HuH-7.5 (cell line): ENCODE measurements at regions not wholly inside any gene's neighbourhood (a gene's known extent, or its start where the extent isn't known, plus 50 kb on each side); places are given as distances from the start of the nearest gene placed in this dataset.
A peak's percentile ranks its signal among the peaks of the same experiment; 100 is the strongest.

ENCODE experiments used
- DNase-seq: peaks from one replicate; pipeline ENCODE4 v3.0.0; 2011; ENCODE audit warnings: low spot score

DNA sequence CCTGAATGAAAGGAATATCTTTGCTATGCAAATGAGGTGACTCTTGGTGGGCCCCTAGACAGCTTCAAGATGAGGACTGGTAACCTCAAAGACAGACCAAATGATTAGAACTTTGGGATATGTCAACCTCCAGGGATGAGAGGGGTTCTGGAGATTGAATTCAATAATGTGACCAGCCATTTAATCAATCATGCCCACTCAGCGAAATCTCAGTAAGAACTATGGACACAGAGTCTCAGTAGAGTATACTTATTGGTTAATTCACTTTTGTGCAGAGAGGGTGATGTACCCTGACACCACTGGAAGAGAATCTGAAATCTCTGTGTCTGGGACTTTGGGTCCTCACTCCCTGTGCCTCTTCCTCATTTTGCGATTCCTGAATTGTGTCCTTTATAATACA, 662.8 kb downstream of the OLFM4 start:
- DNase-seq, result no peak

DNA sequence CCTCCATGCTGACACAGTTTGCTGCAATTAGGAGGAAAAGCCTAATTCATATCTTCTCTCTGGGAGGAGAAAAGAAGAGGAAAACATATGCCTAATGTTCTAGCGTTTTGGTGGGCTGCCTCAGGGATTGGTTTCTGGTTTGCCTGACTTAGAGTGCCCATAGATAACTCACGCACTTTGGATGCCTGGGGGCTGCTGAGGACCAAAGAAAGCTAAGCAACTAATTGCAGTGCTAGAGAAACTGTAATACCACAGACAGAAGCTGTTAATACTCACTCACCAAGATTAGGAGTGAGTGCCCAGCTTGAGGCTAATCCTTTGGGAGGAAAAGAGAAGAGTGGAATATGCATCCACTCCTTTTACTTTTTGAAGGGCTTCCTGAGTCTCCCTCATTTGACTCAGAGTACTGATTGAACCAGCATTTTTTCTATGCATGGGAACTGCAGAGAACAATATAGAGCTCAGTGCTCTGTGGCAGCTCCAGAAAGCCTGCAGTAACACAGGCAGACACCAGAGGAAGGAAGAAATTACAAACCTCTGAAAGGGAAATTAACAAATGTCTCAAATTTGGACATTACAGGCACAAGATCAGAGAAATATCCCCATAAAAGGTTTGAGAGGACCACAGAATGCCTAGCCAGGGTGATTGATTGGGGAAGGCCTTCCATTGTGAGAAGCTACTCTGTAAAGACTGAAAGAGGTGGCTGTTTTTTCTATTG, 666.4 kb downstream of the OLFM4 start:
- no peak for DNase-seq

DNA sequence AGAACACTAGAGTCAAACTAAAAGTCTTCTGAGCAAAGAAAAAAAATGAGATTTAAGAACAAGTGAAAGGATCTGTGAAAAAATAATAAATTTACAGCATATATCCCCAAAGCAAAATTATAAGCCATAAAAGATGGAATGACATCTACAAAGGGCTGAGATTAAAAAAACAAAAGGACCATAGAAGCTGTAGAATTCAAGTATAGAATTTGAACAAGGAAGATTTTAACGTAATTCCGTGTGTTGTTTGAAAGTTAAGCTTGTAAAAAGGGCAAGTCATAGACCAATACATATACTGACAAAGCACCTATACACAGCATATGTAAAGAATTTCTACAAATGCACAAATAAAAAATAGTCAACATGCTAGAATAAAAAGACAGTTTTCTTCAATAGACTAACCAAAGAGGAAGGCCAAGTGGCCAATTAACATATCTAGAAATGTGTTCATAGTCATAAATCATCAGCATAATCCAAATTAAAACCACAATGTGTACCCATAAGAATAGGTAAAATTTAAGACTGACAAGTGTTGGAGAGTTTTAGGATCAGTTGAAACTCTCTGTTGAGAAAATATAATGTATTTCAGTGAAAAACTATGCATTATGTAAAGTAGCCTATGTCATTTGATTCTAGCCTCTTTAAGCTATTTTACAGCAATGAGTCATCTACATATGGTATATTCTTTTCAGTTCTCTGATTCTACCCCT, 674.9 kb downstream of the OLFM4 start:
- no peak for DNase-seq

DNA sequence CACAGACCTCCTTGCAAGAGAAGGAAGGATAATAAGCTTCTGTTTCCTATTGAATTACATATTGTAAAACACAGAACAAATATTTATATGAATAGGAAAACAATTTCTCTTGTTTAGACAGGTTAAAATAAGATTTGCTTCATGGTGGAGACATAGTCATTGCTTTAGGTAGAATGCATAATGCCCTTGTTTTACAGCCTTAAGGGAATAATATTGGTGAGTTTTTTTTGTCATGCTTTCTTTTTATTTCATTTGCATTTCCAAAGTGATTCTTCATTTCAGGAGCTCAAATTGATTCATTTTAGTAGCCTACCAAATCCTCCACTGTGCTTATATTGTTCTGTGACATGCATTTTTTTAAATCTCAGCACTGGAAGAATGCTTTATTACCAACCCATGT, 690.7 kb downstream of the OLFM4 start:
- no peak for DNase-seq

DNA sequence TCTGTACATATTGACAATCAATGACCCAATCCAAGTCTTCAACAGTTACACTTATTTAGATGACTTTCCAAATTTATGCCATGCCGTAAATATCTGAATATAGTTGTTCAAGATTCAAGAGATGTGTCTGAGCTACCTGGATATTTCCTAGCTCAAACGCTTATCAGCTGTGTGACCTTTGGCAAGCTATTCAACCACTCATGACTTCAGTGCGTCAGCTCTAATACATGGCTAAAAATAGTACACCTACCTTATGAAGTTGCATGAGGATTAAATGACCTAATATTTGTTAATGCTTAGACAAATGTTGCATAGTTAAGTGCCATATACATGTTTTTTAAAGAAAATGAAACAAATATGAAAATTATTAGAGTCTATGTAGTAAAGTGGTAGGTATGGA, 704.1 kb downstream of the OLFM4 start:
- DNase-seq, result no peak

DNA sequence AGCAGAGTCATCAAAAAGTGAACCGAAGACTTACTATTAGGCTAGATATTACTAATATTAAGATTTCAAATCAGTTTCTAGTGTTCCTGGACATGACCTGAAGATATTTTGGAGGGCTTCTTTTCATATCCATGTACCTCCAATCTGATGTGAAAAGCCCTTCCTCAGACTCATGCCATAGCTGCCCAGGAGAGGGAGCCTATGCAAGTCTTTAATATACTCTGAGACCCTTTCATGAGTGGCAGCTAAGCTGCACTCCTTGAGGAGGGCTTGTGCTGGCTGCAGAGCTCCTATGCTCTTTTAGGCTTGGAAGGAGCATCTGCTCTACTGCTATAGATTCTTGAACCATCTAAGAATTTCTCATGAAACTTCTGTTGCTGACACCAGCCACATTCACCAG, 715.3 kb downstream of the OLFM4 start:
- no peak for DNase-seq

DNA sequence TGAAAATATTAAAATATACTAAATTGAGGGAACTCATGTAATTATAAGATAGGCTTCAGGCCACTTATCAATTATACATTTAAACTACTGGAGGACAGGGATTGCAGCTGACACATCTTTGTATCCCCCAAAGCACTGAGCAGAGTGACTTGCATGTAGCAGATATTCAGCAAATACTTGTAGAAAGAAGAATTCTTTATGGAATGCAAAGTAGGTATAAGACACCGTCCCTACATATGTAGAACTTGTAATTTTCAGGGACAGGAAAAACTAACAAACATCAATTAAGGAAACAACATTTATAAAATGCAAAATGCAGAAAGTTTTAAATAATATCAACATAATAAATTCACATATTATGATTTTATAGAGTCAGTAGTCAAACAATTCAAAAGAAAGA, 719.2 kb downstream of the OLFM4 start:
- DNase-seq, result no peak

DNA sequence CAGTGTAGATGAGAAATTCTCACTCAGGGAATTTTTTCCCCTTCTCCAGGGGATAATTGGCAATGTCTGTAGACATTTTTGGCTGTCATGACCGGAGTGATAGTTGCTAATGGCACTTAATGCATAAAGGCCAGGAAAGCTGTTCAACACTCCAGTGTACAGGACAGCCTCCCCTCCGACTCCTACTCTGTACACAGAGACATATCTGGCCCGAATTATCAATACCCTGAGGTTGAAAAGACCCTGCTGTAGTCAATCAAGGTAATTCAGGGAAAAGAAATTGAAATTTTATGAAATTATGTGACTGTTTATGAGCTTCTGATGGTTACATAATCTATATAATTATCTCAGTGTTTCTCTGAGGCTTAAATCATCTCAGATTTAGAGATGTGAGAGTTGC, 720.7 kb downstream of the OLFM4 start:
- no peak for DNase-seq

DNA sequence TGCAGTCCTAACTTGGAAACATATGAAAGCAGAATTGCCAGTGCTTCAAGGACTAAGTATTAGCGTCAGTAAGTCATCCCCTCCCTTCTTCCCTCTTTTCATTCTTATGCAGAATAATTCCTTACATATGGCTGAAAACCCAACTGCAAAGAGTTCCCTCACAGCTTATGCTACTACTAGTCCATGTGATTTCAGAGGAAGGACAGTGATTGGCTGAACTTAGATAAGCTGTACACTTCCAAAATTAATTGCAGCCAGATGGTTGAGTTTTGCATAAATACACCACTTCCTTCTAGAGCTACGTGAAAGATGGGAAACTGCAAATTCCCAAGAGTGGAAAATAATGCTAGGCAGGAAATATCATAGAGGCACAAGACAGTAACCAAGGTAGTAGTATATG, 730.4 kb downstream of the OLFM4 start:
- DNase-seq, result no peak

DNA sequence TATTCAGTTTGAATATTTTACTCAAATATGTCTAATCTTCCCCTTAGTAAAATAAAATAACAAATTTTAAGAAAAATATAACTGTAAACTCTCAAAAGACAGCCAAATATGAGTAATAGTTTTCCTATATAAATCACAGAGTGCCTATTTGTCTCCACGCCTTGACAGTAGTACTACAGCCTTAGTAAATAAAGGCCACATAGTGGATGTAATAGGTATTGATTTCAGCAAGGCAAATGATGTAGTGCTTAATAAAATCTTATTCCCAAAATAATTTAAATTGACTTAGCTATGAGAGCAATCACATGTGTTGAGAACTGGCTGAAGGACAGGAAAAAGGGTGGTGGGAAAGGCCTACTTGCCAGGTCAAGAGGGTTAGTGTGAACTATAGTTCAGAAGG, 747.2 kb downstream of the OLFM4 start:
- DNase-seq, result no peak

DNA sequence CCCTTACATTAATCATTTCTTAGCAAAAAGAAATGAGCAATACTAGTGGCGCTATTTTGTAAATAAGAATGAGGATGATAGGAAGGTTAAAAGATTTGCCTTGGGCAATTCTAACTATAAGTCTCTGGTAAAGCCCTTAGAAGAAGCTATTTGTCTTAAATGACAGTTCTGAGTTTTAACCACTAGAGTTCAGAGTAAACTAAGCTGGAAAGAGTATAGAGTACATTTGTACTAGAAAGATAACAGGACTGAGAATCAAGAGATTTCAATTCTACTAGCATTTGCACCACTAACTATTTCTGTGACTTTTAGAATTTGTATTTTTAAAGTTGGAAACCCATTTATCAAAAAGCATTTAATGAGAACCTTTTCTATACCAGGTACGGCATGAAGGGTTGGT, 750.3 kb downstream of the OLFM4 start:
- no peak for DNase-seq

DNA sequence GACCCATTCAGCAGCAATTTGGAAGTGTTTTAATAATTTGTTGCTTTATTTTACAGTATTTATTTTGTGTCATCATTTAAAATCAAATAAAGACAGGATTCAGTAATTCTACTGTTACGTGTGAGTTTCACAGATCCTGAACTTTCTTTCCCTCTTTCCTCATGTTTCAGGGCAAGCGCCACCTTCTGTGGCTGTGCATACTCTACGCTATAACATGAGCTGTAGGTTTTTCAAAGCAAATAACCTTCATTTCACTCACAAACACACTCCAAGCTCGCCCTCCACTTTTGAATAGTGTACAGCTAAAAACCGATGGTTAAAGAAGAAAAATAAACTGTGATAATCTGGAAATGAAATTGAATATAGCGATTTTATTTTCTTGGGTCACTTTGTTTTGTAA, 753.3 kb downstream of the OLFM4 start:
- no peak for DNase-seq

DNA sequence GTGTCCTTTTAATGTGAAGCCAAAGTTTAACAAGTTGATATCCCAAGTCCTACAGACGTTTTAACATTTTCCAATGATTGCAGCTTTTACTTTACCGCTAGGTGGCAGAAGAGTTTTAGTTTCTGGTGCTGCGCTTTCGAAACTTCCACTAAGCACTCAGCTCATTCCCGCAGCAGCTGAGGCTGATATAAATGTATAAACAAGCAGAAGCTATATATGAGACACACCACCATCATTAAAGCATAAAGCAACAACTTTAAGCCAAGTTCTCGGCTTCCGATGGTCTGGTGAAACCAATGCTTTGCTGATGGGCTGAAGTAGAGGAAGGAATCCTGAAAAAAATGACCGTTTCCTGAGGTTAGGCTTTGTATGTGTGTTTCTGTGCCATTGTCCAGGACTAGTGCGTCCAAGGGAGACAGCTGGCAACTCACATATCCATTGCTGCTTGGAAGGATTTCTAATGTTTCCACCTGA, 753.9 kb downstream of the OLFM4 start:
- DNase-seq, result peak; percentile 21

DNA sequence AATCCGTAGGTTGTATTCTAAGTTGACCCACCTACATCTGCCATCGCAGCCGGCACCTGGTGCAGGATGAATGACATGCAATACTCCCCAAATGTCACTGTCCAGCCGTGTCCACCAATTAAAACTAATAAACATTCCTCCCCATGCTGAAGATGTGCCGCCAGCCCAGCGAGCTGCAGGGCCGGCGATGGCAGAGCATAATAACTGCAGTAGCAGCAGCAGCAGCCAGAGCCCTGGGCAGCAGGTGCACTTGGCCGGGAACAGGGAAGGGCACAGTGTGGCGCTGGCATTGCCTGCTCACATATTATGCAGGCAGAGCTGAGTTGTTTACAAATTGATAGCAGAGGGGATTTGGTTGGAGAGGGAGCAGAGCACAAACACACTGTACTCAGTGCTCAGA, 754.9 kb downstream of the OLFM4 start:
- DNase-seq, result no peak

DNA sequence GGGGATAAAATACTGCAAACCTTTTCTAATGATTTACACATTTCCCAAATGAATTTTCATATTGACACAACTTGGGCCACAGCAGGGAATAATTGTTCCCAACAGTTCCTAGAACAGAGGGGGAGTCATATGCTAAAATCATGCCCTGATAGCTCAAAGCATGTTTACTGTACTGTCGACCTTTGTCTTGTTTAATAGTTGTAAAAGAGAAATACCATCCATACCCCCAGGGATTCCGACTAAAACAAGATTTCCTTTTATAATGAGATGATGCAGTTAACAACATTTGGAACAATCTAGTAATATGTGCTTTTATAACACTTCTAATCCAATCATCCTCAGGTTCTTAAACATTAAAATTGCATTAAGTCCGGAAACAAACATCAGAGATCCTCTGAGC, 759.7 kb downstream of the OLFM4 start:
- no peak for DNase-seq

DNA sequence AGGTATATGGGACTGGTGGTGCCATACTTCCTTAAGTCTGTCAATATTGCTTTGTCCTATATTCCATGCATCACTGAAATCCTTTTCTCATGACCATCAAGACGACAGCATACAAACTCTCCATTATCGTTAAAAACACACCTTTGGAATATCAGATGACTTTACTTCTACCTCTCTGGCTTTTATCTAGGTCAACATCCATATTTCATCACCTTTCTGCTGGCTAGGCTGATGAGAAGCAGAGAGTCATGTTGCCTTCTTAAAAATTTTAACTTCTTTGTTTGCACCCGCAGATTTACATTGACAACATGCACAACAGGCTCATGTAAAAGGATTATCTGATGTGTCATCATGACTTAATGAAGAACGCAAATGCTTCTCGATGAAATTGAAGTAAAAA, 771.4 kb downstream of the OLFM4 start:
- no peak for DNase-seq

DNA sequence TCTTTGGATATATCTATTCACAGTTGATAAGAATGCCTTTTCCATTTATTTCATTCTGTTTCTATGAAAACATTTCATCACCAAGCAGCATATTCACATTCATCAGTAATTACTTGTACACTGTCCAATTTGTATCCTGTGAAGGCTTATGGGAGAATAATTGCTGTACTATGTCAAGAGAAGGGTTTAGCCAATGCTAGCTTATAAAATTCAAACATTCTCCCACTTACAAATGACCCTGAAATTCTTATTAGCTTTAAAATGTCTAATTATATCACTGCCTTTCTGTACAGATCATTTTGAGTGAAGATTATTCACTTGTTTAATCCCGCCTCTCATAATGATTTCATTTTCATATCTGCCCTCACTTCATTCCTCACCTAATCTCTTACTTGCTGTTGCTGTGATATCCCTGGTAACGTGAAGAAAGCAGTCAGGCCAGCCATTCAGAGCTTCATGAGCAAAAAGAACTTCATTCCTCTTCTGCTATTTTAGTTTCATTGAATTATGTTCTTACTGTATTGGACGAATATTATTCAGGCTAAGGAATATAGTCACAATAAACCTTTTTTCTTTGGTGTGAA, 778.7 kb downstream of the OLFM4 start:
- DNase-seq, result no peak

DNA sequence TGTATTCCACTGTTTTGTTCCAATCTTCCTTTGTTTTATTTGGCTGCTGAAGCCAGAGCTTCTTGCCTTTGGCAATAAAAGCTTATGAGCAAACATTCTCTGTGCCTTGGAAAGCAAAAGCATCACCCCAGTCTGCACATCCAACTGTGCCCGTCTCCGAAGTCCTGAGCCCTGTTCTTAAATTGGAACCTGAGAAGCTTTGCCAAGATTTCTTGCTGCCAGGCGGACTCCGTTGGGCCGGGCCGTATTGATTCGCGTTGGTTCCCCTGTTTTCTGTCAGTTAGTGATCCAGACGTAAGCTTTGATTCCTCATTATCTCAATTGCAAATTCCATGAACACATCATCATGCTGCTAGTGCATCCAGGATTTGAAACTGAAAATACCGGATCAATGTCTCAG, 793.0 kb downstream of the OLFM4 start:
- no peak for DNase-seq

DNA sequence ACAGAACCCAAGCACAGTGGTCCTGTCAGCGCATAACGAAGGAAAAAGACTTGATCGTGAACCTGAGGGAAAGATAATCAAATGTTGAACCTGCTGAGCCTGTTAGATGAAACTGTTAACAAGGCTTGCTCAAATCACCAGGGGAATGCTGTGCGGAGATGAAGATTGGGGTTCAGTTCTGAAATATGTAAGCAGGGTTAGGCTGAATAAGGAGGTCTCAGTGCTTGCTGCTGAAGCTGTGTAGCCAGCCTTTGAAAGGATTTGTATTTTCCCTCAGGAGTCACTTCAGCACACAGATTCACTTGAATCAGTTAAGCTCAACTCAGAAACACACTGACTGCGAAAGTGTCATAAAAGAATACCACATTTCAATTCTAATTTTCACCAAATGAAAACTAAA, 793.5 kb downstream of the OLFM4 start:
- DNase-seq, result no peak

DNA sequence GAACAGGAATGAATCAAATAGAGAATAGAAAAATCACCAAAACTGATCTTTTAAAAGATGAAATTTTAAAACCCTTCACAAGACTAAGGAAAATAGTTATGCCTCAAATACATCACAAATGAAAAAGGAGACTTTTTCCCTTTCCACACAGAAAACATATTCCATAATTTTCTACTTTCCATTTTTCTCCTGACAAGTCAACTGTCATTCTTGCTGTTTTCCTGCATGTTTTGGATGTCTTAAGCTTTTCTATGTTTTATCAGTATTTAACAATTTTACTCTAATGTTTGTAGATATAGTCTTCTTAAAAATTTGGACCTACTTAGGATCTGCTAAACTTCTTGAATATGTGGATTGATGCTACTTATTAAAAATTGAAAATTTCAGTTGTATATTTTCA, 810.8 kb downstream of the OLFM4 start:
- no peak for DNase-seq

DNA sequence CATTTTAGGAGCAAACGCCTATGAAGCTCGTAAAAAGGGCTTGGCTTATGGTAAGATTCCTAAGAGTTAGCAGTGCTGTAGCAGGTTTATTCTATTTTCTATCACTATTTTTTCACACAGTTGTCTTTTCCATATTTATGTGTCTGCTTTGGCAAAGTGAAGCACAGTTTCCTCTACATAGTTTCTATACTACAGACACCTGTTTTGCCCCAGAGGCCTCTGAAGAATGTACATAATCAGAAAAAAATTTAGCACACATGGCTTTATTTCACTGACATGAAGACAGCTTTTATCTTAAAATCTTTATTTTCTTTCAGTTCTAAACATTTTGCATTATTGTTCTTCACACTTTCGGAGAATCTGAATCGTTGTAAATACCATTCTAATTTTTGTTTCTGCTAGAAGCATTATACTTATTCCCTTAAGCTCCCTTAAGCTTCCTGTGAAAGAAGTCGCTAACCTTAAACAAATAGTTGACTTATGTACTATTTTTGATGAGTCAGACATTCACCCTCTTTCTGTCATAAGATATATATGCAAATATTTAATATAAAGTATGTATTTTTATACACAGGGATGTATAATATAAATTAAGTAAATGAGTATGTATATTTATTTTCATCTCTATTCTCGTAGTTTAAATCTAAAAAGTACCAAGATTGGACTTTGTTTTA, 816.0 kb downstream of the OLFM4 start:
- no peak for DNase-seq

DNA sequence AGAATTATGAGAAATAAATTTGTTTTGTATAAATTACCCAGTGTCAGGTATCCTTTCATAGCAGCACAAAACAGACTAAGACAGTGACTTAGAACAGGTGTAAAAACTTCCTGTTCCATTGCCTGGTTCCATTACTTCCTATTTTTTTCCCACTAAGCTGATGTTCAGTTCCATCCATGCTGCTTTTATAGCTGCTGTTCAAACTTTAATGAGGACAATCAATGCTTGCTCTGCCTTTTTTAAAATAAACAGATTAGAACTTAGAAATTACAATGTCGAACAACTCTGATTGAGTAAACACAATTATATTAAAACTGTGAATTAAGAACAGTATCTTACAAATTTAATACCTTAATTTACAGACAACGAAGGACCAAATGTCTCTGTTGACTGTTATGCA, 818.9 kb downstream of the OLFM4 start:
- DNase-seq, result no peak

DNA sequence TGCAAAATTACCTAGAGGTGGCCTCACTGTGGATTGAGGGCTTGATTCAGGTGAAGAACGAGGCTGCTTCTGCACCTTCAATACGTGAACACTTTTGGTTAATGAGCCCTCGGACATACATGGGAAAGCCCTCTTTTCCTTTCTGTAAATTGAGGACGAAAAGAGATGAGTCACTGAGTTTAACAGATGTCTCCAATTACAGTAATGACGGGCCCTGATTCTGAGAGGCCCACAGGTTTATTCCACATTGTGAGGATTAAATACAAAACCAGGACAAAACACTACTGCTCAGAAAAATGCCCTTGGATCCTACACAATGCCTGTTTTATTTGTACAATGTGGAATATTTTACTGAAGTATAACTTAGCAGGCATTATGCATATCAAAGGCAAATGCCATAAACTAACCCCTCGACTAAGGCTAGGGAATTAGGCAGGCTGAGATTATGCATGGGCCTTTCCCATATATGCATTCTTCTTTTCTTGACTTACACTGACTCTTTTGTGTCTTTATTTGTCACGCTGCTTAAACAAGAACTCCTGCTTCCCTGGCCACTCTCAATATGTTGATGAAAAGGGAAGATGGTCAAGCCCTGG, 819.9 kb downstream of the OLFM4 start:
- DNase-seq, result no peak
